Activated CD4-positive, alpha-beta memory T cell treated with anti-CD3 and anti-CD28 coated beads for 36 hours (primary cell): ENCODE measurements at regions not wholly inside any gene's neighbourhood (a gene's known extent, or its start where the extent isn't known, plus 50 kb on each side); places are given as distances from the start of the nearest gene placed in this dataset.
A peak's percentile ranks its signal among the peaks of the same experiment; 100 is the strongest.
"Not testable (repeated sequence)": the region's sequence is repeated elsewhere in the genome, so short reads cannot be mapped to it uniquely, and the experiment has no call there.

Experiments
- CTCF ChIA-PET: fragments of 350-600 bp; sonication (Branson Sonifier 250); formaldehyde crosslinking; loops from one replicate; lab custom pipeline; 2021; ENCODE audit warnings: antibody characterized with exemption, inconsistent platforms; lab: Charles Lee
- POLR2A ChIA-PET: fragments of 350-600 bp; sonication (Branson Sonifier 250); formaldehyde crosslinking; loops from one replicate; lab custom pipeline; 2021; ENCODE audit warnings: antibody characterized with exemption; lab: Charles Lee
- DNase-seq: peaks from one replicate; pipeline ENCODE4 v3.0.0-alpha.2; 2020
- H3K27ac Mint-ChIP-seq: one replicate; pipeline ENCODE4 v1.8.0; 2021; ENCODE audit warnings: mixed read lengths
- H3K27me3 Mint-ChIP-seq: one replicate; pipeline ENCODE4 v1.8.0; 2021; ENCODE audit warnings: mixed read lengths
- H3K36me3 Mint-ChIP-seq: one replicate; pipeline ENCODE4 v1.8.0; 2021; ENCODE audit warnings: mixed read lengths
- H3K4me1 Mint-ChIP-seq: one replicate; pipeline ENCODE4 v1.8.0; 2021; ENCODE audit warnings: low read depth, mixed read lengths
- H3K4me3 Mint-ChIP-seq: one replicate; pipeline ENCODE4 v1.8.0; 2021; ENCODE audit warnings: mild to moderate bottlenecking, mixed read lengths
- H3K9me3 Mint-ChIP-seq: one replicate; pipeline ENCODE4 v1.8.0; 2021; ENCODE audit warnings: mixed read lengths
- intact Hi-C: fragments of 100-400 bp; cut with micrococcal nuclease; formaldehyde crosslinking; loops from one replicate; pipeline ENCODE4 v1.15.1; 2023

DNA sequence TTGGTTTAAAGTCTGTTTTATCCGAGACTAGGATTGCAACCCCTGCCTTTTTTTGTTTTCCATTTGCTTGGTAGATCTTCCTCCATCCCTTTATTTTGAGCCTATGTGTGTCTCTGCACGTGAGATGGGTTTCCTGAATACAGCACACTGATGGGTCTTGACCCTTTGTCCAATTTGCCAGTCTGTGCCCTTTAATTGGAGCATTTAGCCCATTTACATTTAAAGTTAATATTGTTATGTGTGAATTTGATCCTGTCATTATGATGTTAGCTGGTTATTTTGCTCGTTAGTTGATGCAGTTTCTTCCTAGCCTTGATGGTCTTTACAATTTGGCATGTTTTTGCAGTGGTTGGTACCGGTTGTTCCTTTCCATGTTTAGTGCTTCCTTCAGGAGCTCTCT, 70.8 kb upstream of the CTNNA1 start:
- H3K4me3 Mint-ChIP-seq, POLR2A ChIA-PET, H3K36me3 Mint-ChIP-seq, DNase-seq, H3K4me1 Mint-ChIP-seq, intact Hi-C loops, H3K27ac Mint-ChIP-seq, CTCF ChIA-PET: not testable (repeated sequence)
- H3K27me3 Mint-ChIP-seq, result peaks cover 58% of the 10 kb centered on the region
- peaks cover 19% of the 10 kb centered on the region for H3K9me3 Mint-ChIP-seq

DNA sequence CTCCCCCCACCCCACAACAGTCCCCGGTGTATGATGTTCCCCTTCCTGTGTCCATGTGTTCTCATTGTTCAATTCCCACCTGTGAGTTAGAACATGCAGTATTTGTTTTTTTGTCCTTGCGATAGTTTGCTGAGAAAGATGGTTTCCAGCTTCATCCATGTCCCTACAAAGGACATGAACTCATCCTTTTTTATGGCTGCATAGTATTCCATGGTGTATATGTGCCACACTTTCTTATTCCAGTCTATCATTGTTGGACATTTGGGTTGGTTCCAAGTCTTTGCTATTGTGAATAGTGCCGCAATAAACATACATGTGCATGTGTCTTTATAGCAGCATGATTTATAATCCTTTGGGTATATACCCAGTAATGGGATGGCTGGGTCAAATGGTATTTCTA, 74.4 kb upstream of the CTNNA1 start:
- H3K4me3 Mint-ChIP-seq, DNase-seq, H3K4me1 Mint-ChIP-seq, intact Hi-C loops, CTCF ChIA-PET, POLR2A ChIA-PET, H3K36me3 Mint-ChIP-seq, H3K27ac Mint-ChIP-seq: not testable (repeated sequence)
- Mint-ChIP-seq H3K9me3 (peaks cover 22% of the 10 kb centered on the region), H3K27me3 (peaks cover 47% of the 10 kb centered on the region)

DNA sequence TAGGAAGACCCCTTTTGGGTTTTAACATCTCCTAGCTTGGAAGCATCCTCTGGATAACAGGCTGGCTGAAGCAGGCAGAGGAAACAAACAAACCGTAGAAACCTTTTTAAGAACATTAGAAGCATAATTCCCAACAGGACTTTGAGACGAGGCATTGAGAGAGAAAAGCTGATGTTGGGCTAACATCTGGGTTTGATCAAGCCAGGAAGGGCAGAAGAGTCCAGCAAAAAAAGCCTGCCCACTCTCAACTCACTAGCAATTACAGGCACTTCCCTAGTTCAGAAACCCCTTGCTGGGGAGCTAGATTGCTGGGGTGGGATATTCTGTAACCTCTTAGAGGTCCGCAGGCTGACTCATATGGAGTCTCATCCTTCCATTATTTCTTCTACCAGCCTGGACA, 75.4 kb upstream of the CTNNA1 start:
- H3K27me3 Mint-ChIP-seq, result peaks cover 42% of the 10 kb centered on the region
- no peak overlapping the region for H3K27ac Mint-ChIP-seq

DNA sequence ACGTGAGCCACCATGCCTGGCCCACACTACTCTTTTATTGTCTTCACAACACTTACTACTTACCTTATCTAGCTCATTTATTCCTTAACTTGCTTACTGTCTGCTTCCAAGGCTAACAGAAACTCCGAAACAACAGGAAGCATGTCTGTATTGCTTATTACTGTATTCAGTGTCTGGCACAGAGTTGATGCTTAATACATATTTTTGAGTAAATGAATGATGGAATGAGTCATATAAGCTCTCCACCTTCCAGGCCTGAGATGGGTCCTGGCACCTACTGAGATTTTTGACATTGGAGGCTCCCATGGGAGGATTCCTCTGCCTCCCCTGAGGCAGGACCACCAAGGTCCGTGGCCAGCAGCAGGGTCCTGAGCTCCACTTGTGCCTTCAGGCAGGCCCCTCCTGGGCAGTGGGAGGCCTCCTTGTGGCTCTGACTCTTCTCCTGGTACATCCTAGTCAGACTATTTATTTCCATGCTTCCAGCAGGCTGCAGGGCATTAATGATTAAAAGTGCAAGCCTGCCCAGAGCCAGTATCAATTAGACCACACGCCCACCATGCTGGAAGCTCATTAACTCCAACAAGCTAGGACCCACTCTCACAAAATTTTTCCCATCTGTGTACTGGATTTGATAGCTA, 76.5 kb upstream of the CTNNA1 start:
- H3K27ac Mint-ChIP-seq, result no peak overlapping the region
- peaks cover 17% of the 10 kb centered on the region for H3K9me3 Mint-ChIP-seq
- H3K4me3 Mint-ChIP-seq, result no peak overlapping the region
- ChIA-PET CTCF (no interaction called here), POLR2A (no interaction called here)
- no peak for DNase-seq
- intact Hi-C loops, result no loop called here
- no peaks in the 10 kb centered on the region for H3K4me1 Mint-ChIP-seq
- H3K27me3 Mint-ChIP-seq, result peaks cover 42% of the 10 kb centered on the region
- H3K36me3 Mint-ChIP-seq, result peaks cover 6% of the 10 kb centered on the region

More for the DNA sequence above, 75.4 kb upstream of the CTNNA1 start:
- Mint-ChIP-seq H3K9me3 (peaks cover 17% of the 10 kb centered on the region), H3K4me1 (no peaks in the 10 kb centered on the region), H3K36me3 (peaks cover 6% of the 10 kb centered on the region), H3K4me3 (no peak overlapping the region)
- DNase-seq, result no peak
- intact Hi-C loops, result no loop called here
- POLR2A ChIA-PET, result no interaction called here
- CTCF ChIA-PET, result no interaction called here

DNA sequence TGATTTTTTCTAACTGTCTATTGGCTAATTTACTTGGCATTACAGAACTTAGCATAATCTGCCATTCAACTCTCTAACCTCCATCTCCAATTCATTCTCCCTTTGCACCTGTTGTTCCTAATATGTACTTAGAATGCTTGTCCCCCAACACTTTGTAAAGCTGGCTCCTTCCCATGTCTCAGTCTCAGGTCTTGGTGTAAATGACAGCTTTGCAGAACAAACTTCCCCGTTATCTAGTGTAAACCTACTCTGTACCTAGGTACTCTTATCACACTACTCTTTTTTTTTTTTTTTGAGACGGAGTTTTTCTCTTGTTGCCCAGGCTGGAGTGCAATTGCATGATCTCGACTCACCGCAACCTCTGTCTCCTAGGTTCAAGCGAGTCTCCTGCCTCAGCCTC, 77.2 kb upstream of the CTNNA1 start:
- no peak overlapping the region for H3K4me3 Mint-ChIP-seq
- ChIA-PET POLR2A (no interaction called here), CTCF (interaction anchor here (0.6 kb wide), 1 partner anchor 23 kb away, joined by 3 read pairs; no protein-coding TSS in a partner anchor)
- no peak overlapping the region for H3K27ac Mint-ChIP-seq
- H3K36me3 Mint-ChIP-seq, result peaks cover 6% of the 10 kb centered on the region
- peaks cover 17% of the 10 kb centered on the region for H3K9me3 Mint-ChIP-seq
- intact Hi-C loops, result no loop called here
- DNase-seq, result no peak
- peaks cover 43% of the 10 kb centered on the region for H3K27me3 Mint-ChIP-seq
- no peaks in the 10 kb centered on the region for H3K4me1 Mint-ChIP-seq

DNA sequence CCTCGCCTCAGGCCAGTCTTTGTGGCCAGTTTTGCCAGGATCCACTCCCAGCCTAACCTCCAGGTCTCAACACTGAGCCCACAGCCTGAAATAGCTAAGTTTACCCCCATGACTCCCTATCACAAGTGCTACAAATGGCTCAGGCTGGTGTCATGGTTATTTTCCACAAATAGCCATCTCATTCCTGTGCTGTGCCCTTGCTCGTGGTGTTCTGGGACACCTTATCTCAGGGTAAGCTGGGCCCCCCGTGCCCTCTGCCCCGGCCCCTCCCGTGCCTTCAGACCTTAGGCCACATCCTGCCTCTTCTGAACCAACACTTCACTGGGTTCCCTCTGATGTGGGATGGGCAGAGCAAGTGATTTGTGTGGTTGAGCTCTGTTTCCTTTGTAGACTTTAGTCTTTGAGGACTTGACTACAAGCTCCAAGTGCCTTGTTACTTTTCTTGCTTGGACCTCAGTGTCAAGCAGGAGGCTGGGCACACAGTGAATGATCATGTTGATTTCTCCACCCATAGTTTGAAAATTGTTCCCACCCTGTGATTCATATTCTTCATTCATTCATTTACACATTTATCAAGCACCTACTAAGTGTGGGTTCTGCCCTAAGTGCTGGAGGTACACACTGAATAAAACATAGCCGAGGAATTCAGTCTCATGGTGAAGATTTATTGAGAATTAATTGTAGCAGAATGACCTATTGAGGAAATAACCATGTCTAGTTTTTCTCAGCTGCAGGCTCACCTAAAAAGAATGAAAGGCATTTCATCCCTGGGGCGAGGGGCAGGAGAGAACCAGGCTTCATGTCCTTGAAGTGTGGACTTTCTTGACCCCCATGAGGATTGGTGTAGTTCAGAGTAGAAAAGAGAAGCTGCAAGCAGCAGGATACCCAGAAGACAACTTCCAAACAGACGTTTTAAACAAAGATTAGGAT, 84.5 kb upstream of the CTNNA1 start:
- Mint-ChIP-seq H3K4me1 (peaks cover 20% of the 10 kb centered on the region), H3K4me3 (no peak overlapping the region), H3K36me3 (no peaks in the 10 kb centered on the region), H3K27ac (no peak overlapping the region), H3K27me3 (peaks cover 72% of the 10 kb centered on the region), H3K9me3 (no peaks in the 10 kb centered on the region)
- ChIA-PET POLR2A (no interaction called here), CTCF (no interaction called here)
- peak; percentile 61 for DNase-seq
- intact Hi-C loops, result no loop called here

DNA sequence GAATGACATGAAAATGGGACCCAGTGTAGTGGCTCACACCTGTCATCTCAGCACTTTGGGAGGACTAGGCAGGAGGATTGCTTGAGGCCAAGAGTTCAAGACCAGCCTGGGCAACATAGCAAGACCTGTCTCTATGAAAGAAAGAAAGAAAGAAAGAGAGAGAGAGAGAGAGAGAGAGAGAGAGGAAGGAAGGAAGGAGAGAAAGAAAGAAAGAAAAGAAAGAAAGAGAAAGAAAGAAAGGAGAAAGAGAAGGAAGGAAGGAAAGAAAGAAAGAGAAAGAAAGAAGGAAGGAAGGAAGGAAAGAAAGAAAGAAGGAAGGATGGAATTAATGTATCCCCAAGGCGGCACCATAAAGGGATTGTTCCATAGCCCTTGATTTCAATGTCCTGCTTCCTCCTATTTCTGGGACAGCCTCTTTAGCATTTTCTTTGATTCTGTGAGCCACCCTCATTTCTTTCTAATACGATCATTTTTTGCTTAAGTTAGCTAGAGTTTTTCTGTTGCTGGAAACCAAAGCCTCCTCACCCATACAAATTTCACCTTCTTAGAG, 85.4 kb upstream of the CTNNA1 start:
- CTCF ChIA-PET, H3K36me3 Mint-ChIP-seq: not testable (repeated sequence)

DNA sequence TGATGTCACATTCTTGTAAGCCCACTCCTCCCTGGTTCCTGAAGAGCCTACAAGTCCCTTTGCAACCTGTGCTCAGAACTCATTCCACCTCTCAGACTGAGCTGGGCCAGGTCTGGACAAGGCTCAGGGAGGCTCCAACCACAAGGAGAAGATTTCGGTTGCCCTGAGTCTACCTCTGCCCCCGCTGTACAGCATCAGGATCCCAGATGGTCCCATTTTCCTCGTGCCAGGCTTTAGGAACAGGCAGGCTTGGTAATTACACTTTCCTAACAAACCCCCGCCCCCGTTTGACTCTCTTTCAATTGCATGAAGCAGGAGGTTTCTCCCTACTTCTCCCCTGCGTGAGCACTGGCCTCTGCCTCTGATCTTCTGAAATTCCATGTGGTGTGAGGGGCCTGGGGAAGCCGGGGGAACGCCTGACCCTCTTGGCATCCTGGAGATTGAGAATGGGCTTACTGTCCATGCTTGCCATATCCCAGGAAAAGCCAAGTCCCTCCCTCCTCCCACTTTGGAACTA, 86.9 kb upstream of the CTNNA1 start:
- intact Hi-C loops, result no loop called here
- Mint-ChIP-seq H3K27ac (no peak overlapping the region), H3K4me3 (no peak overlapping the region), H3K4me1 (peaks cover 33% of the 10 kb centered on the region), H3K27me3 (peaks cover 80% of the 10 kb centered on the region), H3K36me3 (no peaks in the 10 kb centered on the region), H3K9me3 (no peaks in the 10 kb centered on the region)
- POLR2A ChIA-PET, result no interaction called here
- CTCF ChIA-PET, result no interaction called here
- DNase-seq, result no peak

More for the DNA sequence above, 85.4 kb upstream of the CTNNA1 start:
- intact Hi-C loops, POLR2A ChIA-PET, H3K27ac Mint-ChIP-seq, H3K4me3 Mint-ChIP-seq, DNase-seq, H3K9me3 Mint-ChIP-seq: not testable (repeated sequence)
- Mint-ChIP-seq H3K27me3 (peaks cover 77% of the 10 kb centered on the region), H3K4me1 (peaks cover 28% of the 10 kb centered on the region)

DNA sequence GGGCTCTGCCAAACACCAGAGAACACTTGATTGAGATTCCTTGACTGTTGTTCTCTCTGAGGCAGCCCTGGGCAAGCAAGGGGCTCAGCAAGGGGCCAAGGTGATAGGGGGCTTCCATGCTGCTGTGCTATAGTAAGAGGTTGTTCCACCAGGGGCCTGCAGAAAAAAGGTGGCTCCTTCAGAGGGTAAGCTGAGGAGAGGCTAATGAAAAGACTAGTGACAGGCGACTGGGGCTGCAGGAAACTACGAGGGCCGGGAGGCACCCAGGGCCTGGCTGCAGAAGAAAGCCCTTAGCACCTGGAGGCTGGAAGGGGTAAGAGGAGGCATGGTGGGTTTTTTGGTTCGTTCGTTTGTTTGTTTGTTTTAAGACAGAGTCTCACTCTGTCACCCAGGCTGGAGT, 88.0 kb upstream of the CTNNA1 start:
- Mint-ChIP-seq H3K9me3 (no peaks in the 10 kb centered on the region), H3K27me3 (peaks cover 89% of the 10 kb centered on the region), H3K27ac (no peak overlapping the region), H3K4me3 (no peak overlapping the region), H3K4me1 (peaks cover 33% of the 10 kb centered on the region), H3K36me3 (no peaks in the 10 kb centered on the region)
- ChIA-PET POLR2A (no interaction called here), CTCF (no interaction called here)
- DNase-seq, result no peak
- intact Hi-C loops, result no loop called here

DNA sequence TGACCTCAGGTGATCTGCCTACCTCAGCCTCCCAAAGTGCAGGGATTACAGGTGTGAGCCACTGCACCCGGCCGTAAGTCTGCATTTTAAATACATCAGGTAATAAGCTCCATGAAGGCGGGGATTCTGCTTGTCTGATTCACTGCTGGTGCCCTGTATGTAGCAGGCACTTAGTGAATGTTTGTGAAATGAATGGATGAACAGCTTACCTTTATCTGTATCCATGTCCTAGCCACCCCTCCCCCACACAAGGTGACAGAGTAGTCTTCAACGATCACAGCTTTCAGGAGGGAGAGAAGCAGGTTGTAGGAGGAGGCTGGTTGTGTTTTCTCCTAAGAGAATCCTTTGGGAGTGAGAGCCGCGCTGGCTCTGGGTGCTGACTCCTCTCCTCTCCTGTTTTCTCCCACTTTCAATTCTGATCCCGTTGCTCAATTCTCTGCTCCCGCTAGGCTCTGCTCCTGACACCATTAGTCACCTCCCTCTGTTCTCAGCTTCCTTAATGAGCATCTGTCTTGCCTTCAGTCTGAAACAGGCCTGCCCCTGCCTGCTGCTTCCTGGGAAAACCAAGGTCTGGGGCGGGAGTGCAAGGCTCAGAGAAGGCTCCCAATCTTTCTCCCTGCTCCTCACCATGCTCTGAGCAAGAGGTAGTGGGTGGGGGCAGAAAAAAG, 88.8 kb upstream of the CTNNA1 start:
- no peaks in the 10 kb centered on the region for H3K36me3 Mint-ChIP-seq
- H3K27me3 Mint-ChIP-seq, result peaks cover 90% of the 10 kb centered on the region
- no peak overlapping the region for H3K4me3 Mint-ChIP-seq
- ChIA-PET CTCF (no interaction called here), POLR2A (no interaction called here)
- no peaks in the 10 kb centered on the region for H3K9me3 Mint-ChIP-seq
- H3K4me1 Mint-ChIP-seq, result peaks cover 32% of the 10 kb centered on the region
- intact Hi-C loops, result no loop called here
- H3K27ac Mint-ChIP-seq, result no peak overlapping the region
- no peak for DNase-seq

DNA sequence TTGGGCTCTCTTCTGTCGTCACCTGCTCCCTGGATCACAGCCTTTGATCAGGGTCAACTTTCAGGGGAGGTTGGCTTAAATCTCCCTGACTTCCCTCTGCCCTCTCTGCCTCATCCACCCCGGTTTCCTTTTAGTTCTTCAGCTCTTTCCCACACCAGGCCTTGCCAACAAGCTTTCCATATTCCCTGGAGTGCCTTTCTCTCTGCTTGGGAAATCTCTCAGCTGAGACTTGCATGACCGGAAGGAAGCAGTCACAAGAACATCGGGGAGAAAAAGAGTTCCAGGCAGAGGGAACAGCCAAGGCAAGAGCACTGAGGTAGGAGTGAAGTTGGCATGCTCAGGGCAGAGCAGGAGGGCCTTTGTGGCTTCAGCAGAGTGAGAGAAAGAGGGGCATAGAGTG, 88.4 kb upstream of the HSPA9 start:
- Mint-ChIP-seq H3K4me1 (peaks cover 23% of the 10 kb centered on the region), H3K4me3 (no peak overlapping the region), H3K9me3 (no peaks in the 10 kb centered on the region), H3K27me3 (peaks cover 87% of the 10 kb centered on the region), H3K27ac (no peak overlapping the region), H3K36me3 (no peaks in the 10 kb centered on the region)
- POLR2A ChIA-PET, result no interaction called here
- CTCF ChIA-PET, result interaction anchor here (0.9 kb wide), 1 partner anchor 22 kb away, joined by 3 read pairs; no protein-coding TSS in a partner anchor
- DNase-seq, result no peak
- intact Hi-C loops, result no loop called here

DNA sequence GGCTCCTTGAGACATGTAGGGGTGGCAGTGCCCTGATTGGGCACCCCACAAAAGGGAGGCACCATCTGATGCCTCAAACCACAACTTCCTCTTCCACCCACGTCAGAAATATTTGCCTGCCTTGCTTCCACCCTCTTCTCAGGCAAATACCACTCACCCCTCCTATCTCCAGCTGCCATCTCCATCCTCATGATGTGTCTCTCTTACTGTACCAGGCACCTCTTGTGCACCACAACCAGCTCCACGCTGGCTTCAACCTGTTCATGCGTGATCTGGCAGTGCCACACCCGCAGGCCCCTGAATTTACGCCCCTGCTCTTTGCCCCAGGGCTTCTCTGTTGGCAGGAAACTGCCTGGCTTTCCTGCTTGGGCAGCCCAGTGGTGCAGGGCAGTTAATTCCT, 87.8 kb upstream of the HSPA9 start:
- CTCF ChIA-PET, result interaction anchor here (0.9 kb wide), 1 partner anchor 21 kb away, joined by 3 read pairs; no protein-coding TSS in a partner anchor
- Mint-ChIP-seq H3K9me3 (no peaks in the 10 kb centered on the region), H3K27me3 (peaks cover 87% of the 10 kb centered on the region), H3K4me3 (peak overlapping the region; percentile 20), H3K36me3 (no peaks in the 10 kb centered on the region), H3K4me1 (peaks cover 18% of the 10 kb centered on the region), H3K27ac (no peak overlapping the region)
- peak; percentile 24 for DNase-seq
- POLR2A ChIA-PET, result no interaction called here
- intact Hi-C loops, result no loop called here
